ENCODE measurements at regions not wholly inside any gene's neighbourhood (a gene's known extent, or its start where the extent isn't known, plus 50 kb on each side); places are given as distances from the start of the nearest gene placed in this dataset.

DNA sequence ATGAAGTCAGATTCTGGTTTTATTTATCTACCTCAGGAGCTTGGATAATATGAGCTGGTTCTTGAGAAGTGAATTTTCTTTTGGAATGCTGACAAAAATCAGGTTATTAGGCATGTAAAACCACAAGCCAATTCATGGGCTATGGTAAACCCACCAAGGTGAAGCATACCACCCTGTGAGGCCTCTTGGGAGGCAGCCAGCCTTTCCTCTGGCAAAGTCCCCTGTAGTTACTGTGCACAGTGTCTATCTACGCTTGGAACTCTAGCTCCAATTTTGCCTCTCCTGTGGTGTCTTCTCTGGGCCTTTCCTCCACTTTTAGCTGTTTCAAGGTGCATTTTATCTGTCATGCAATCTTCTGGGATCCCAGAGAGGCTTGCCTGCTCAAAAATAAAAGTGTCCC, 242.7 kb upstream of the ZSWIM2 start:
- no peaks in the 10 kb centered on the region for H3K4me1 Mint-ChIP-seq
- H3K27ac Mint-ChIP-seq = no peak overlapping the region
- H3K36me3 ChIP-seq (ENCODE audit: control insufficient read depth, insufficient read depth, low read length) = no peaks in the 10 kb centered on the region
- no peaks in the 10 kb centered on the region for H3K27me3 ChIP-seq (ENCODE audit: control insufficient read depth, insufficient read depth, low read length)
- peaks cover 13 to 24% of the 10 kb centered on the region in 2 donors for H3K9me3 Mint-ChIP-seq
- no peak overlapping the region for H3K27ac ChIP-seq (ENCODE audit: low read length)
- ATAC-seq (no peak), DNase-seq (no peak)
- H3K4me3 Mint-ChIP-seq = no peak overlapping the region
- peaks cover 8% of the 10 kb centered on the region for H3K36me3 Mint-ChIP-seq
- no peaks in the 10 kb centered on the region for H3K27me3 Mint-ChIP-seq (ENCODE audit: low read depth in 2 of 2)
- intact Hi-C loops (cut with micrococcal nuclease) = no loop called here
- 97% methylated on average over 1 of the region's 1 CpG for WGBS (ENCODE audit: insufficient coverage)
- no peaks in the 10 kb centered on the region for H3K4me1 ChIP-seq (ENCODE audit: control insufficient read depth, insufficient read depth, low read length)
- no peak overlapping the region for H3K4me3 ChIP-seq (ENCODE audit: low read length)
- H3K9me3 ChIP-seq (ENCODE audit: control insufficient read depth, insufficient read depth, low read length) = no peaks in the 10 kb centered on the region
- TF ChIP-seq, protein P1, sequence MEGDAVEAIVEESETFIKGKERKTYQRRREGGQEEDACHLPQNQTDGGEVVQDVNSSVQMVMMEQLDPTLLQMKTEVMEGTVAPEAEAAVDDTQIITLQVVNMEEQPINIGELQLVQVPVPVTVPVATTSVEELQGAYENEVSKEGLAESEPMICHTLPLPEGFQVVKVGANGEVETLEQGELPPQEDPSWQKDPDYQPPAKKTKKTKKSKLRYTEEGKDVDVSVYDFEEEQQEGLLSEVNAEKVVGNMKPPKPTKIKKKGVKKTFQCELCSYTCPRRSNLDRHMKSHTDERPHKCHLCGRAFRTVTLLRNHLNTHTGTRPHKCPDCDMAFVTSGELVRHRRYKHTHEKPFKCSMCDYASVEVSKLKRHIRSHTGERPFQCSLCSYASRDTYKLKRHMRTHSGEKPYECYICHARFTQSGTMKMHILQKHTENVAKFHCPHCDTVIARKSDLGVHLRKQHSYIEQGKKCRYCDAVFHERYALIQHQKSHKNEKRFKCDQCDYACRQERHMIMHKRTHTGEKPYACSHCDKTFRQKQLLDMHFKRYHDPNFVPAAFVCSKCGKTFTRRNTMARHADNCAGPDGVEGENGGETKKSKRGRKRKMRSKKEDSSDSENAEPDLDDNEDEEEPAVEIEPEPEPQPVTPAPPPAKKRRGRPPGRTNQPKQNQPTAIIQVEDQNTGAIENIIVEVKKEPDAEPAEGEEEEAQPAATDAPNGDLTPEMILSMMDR (IDR thresholded peaks at IDR 0.05) = no peak

DNA sequence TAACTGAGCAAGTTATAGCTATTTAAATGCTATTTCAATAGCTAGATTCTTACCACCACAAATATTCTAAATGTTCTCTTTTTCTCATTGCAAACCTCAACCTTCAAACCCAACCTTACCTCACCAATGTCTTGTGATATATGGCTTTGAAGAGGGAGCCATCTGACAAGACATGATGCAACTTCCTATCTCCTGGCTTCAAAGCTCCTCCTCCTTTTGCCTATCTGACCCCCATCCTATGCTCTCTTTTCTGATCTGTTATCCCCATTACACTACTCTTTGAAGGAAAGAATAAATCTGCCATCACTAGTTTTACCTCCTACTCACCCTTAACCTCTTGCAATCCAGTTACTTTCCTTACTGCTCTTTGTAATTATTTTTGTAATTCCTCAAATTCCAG, 235.6 kb upstream of the ZSWIM2 start:
- ATAC-seq = no peak
- peaks cover 22 to 28% of the 10 kb centered on the region in 2 donors for H3K9me3 Mint-ChIP-seq

DNA sequence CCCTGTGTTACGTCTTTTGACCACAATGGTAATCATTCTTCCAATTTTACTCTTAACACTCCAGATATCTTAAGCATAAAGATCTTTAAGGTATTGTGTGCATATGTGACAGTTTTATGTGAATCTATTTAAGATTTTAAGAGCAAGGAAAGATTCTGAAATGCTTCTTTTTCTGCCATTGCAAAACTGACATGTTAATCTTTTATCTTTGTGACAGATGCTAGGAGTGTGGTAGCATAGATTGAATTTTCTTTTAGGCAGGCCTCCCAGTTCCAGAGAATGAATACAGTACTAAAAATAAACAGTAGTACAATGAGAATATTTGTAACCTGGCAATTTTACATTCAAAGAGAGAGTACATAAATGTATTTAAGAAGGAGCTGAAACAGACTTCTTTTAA, 232.5 kb upstream of the ZSWIM2 start:
- H3K27ac Mint-ChIP-seq = no peak overlapping the region
- no peak overlapping the region for H3K27ac ChIP-seq (ENCODE audit: low read length)
- no peaks in the 10 kb centered on the region for H3K27me3 ChIP-seq (ENCODE audit: control insufficient read depth, insufficient read depth, low read length)
- no peaks in the 10 kb centered on the region for H3K36me3 ChIP-seq (ENCODE audit: control insufficient read depth, insufficient read depth, low read length)
- H3K4me1 Mint-ChIP-seq = no peaks in the 10 kb centered on the region
- H3K36me3 Mint-ChIP-seq = no peaks in the 10 kb centered on the region
- H3K4me1 ChIP-seq (ENCODE audit: control insufficient read depth, insufficient read depth, low read length) = no peaks in the 10 kb centered on the region
- intact Hi-C loops (cut with micrococcal nuclease) = no loop called here
- H3K4me3 Mint-ChIP-seq = no peak overlapping the region
- H3K27me3 Mint-ChIP-seq (ENCODE audit: low read depth in 2 of 2) = no peaks in the 10 kb centered on the region
- no peaks in the 10 kb centered on the region for H3K9me3 ChIP-seq (ENCODE audit: control insufficient read depth, insufficient read depth, low read length)
- H3K9me3 Mint-ChIP-seq = peaks cover 15 to 22% of the 10 kb centered on the region in 2 donors
- no peak for ATAC-seq
- TF ChIP-seq, protein P1 (IDR thresholded peaks at IDR 0.05) = no peak
- H3K4me3 ChIP-seq (ENCODE audit: low read length) = no peak overlapping the region
- DNase-seq = no peak
- 86% methylated on average over 1 of the region's 1 CpG for WGBS (ENCODE audit: insufficient coverage)

More for the DNA sequence above, 235.6 kb upstream of the ZSWIM2 start:
- Histone ChIP-seq H3K27me3 (ENCODE audit: control insufficient read depth, insufficient read depth, low read length) (no peaks in the 10 kb centered on the region), H3K4me3 (ENCODE audit: low read length) (no peak overlapping the region), H3K9me3 (ENCODE audit: control insufficient read depth, insufficient read depth, low read length) (no peaks in the 10 kb centered on the region), H3K4me1 (ENCODE audit: control insufficient read depth, insufficient read depth, low read length) (no peaks in the 10 kb centered on the region), H3K36me3 (ENCODE audit: control insufficient read depth, insufficient read depth, low read length) (no peaks in the 10 kb centered on the region), H3K27ac (ENCODE audit: low read length) (no peak overlapping the region)
- Mint-ChIP-seq H3K27ac (no peak overlapping the region), H3K4me3 (no peak overlapping the region), H3K27me3 (ENCODE audit: low read depth in 2 of 2) (no peaks in the 10 kb centered on the region), H3K36me3 (peaks cover 8% of the 10 kb centered on the region), H3K4me1 (no peaks in the 10 kb centered on the region)
- intact Hi-C loops (cut with micrococcal nuclease) = no loop called here
- no peak for DNase-seq
- TF ChIP-seq, protein P1 (IDR thresholded peaks at IDR 0.05) = no peak

DNA sequence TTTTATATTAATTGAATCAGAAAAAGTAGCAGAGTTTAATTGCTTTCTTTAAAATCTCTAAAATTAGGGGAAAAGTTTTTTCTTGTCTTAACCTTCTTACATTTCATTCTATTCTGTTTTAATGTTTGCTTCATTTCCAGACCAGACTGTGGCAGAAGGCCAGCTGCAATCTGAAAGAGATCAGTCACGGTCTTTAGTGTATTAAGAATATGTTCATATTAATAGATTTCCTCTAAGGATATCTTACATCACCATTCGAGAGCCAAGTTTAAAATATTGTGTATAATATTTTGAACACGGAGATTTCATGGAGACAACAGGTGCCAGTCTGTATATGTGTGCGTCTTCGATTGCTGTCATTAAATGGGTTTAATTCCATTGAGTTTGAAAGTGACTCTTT, 230.9 kb upstream of the ZSWIM2 start:
- intact Hi-C loops (cut with micrococcal nuclease) = no loop called here
- Histone ChIP-seq H3K4me3 (ENCODE audit: low read length) (no peak overlapping the region), H3K27ac (ENCODE audit: low read length) (no peak overlapping the region), H3K27me3 (ENCODE audit: control insufficient read depth, insufficient read depth, low read length) (no peaks in the 10 kb centered on the region), H3K4me1 (ENCODE audit: control insufficient read depth, insufficient read depth, low read length) (no peaks in the 10 kb centered on the region), H3K9me3 (ENCODE audit: control insufficient read depth, insufficient read depth, low read length) (peaks cover 3% of the 10 kb centered on the region), H3K36me3 (ENCODE audit: control insufficient read depth, insufficient read depth, low read length) (no peaks in the 10 kb centered on the region)
- H3K4me3 Mint-ChIP-seq = no peak overlapping the region
- ATAC-seq (no peak), DNase-seq (no peak)
- H3K27ac Mint-ChIP-seq = no peak overlapping the region
- H3K4me1 Mint-ChIP-seq = no peaks in the 10 kb centered on the region
- 97% methylated on average over 3 of the region's 5 CpGs for WGBS (ENCODE audit: insufficient coverage)
- H3K27me3 Mint-ChIP-seq (ENCODE audit: low read depth in 2 of 2) = no peaks in the 10 kb centered on the region
- no peaks in the 10 kb centered on the region for H3K36me3 Mint-ChIP-seq
- peaks cover 10 to 21% of the 10 kb centered on the region in 2 donors for H3K9me3 Mint-ChIP-seq
- TF ChIP-seq, protein P1 (IDR thresholded peaks at IDR 0.05) = no peak

Measured in natural killer cell (primary cell).